Suprapubic skin (tissue), 3 donors: ENCODE measurements at regions not wholly inside any gene's neighbourhood (a gene's known extent, or its start where the extent isn't known, plus 50 kb on each side); places are given as distances from the start of the nearest gene placed in this dataset.

ENCODE experiments used
- EP300 ChIP-seq: sonication (generic); formaldehyde crosslinking; IDR thresholded peaks from one replicate; pipeline ENCODE4 v1.6.1; 2017; ENCODE audit warnings: antibody characterized with exemption
- POLR2A ChIP-seq, 2 donors: fragments of 450-650 bp; IDR thresholded peaks; one replicate each; pipeline ENCODE4 v1.6.1; 2017; ENCODE audit warnings: antibody characterized with exemption in 2 of 2, mild to moderate bottlenecking in 2 of 2, moderate library complexity in 2 of 2
- TF ChIP-seq, protein P1 (sequence below), 2 donors: fragments of 200-600 bp in 1 of 2; fragments of 450-650 bp in 1 of 2; sonication (generic) in 1 of 2; IDR thresholded peaks; one replicate each; pipeline ENCODE4 v1.5.1; 2016 to 2019; ENCODE audit warnings: antibody characterized with exemption in 2 of 2, mild to moderate bottlenecking in 1 of 2, moderate library complexity in 1 of 2

DNA sequence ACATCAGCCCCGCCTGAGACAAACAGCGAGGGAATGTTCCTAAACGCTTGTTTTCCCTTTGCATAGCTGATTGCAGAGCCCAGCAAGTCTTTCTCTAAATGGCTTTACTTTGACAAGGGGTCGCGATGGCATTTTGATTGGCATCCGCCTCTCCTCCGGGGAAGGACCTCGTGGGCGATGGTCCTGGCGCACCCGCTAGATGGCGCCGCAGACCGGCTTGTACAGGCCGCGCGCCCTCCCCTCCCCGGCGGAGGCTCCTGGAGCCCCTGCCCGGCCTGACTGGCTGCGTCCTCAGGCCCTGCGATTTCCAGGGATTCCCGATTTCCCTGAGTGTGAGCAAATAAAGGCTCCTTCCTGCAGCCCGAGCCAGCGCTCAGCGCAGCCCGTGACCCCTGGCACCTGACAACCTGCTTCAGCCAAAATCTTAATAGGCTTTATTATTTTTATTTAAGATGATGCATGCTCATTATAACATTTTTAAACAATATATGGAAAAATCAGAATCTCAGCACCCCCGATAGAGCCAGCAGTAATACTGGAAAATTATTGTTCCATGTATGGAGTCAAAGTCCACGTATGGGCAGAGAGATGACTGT, 468.3 kb downstream of the AACS start:
- TF ChIP-seq, protein P1, sequence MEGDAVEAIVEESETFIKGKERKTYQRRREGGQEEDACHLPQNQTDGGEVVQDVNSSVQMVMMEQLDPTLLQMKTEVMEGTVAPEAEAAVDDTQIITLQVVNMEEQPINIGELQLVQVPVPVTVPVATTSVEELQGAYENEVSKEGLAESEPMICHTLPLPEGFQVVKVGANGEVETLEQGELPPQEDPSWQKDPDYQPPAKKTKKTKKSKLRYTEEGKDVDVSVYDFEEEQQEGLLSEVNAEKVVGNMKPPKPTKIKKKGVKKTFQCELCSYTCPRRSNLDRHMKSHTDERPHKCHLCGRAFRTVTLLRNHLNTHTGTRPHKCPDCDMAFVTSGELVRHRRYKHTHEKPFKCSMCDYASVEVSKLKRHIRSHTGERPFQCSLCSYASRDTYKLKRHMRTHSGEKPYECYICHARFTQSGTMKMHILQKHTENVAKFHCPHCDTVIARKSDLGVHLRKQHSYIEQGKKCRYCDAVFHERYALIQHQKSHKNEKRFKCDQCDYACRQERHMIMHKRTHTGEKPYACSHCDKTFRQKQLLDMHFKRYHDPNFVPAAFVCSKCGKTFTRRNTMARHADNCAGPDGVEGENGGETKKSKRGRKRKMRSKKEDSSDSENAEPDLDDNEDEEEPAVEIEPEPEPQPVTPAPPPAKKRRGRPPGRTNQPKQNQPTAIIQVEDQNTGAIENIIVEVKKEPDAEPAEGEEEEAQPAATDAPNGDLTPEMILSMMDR (IDR thresholded peaks at IDR 0.05): peak in 1 of 2 donors; percentile 40
- no peak for TF ChIP-seq EP300
- TF ChIP-seq POLR2A (IDR thresholded peaks at IDR 0.05): no peak
